ENCODE measurements at regions not wholly inside any gene's neighbourhood (a gene's known extent, or its start where the extent isn't known, plus 50 kb on each side); places are given as distances from the start of the nearest gene placed in this dataset.

- Histone ChIP-seq H3K36me3 (ENCODE audit: control insufficient read depth, insufficient read depth, low read length) (no peaks in the 10 kb centered on the region), H2AFZ (no peak overlapping the region), H3K4me2 (ENCODE audit: low read length) (no peak overlapping the region), H3K4me3 (ENCODE audit: low read depth, low read length) (no peak overlapping the region), H3K27me3 (ENCODE audit: control insufficient read depth, insufficient read depth, low read length) (no peaks in the 10 kb centered on the region), H3K79me2 (no peaks in the 10 kb centered on the region), H3K4me1 (no peaks in the 10 kb centered on the region), H3K27ac (no peak overlapping the region), H3K9me3 (ENCODE audit: control insufficient read depth, low read length) (no peaks in the 10 kb centered on the region), H3K9ac (no peak overlapping the region)
- TF ChIP-seq CTCF (IDR thresholded peaks at IDR 0.05) = no peak
Observed at GRCh38 chr2:240278661-240279060, 138.2 kb upstream of the OTOS start.

- no peaks in the 10 kb centered on the region for H3K79me2 ChIP-seq
- H3K36me3 ChIP-seq (ENCODE audit: control insufficient read depth, insufficient read depth, low read length) = no peaks in the 10 kb centered on the region
- H3K9ac ChIP-seq = no peak overlapping the region
Observed at GRCh38 chr2:240280621-240281020, 140.2 kb upstream of the OTOS start.

GRCh38 chr2:240284503-240285259, 144.2 kb upstream of the OTOS start:
- Histone ChIP-seq H3K9ac (no peak overlapping the region), H3K4me2 (ENCODE audit: low read length) (no peak overlapping the region), H3K9me3 (ENCODE audit: control insufficient read depth, low read length) (no peaks in the 10 kb centered on the region), H3K4me3 (ENCODE audit: low read depth, low read length) (no peak overlapping the region), H3K27me3 (ENCODE audit: control insufficient read depth, insufficient read depth, low read length) (no peaks in the 10 kb centered on the region), H3K79me2 (no peaks in the 10 kb centered on the region), H3K36me3 (ENCODE audit: control insufficient read depth, insufficient read depth, low read length) (no peaks in the 10 kb centered on the region), H2AFZ (no peak overlapping the region), H3K27ac (no peak overlapping the region), H3K4me1 (no peaks in the 10 kb centered on the region)
- TF ChIP-seq CTCF (IDR thresholded peaks at IDR 0.05) = no peak

More at GRCh38 chr2:240280621-240281020, 140.2 kb upstream of the OTOS start:
- Histone ChIP-seq H2AFZ (no peak overlapping the region), H3K4me1 (no peaks in the 10 kb centered on the region), H3K9me3 (ENCODE audit: control insufficient read depth, low read length) (no peaks in the 10 kb centered on the region), H3K27me3 (ENCODE audit: control insufficient read depth, insufficient read depth, low read length) (no peaks in the 10 kb centered on the region), H3K27ac (no peak overlapping the region), H3K4me2 (ENCODE audit: low read length) (no peak overlapping the region), H3K4me3 (ENCODE audit: low read depth, low read length) (no peak overlapping the region)
- no peak for TF ChIP-seq CTCF (IDR thresholded peaks at IDR 0.05)

GRCh38 chr2:240285725-240286124, 145.3 kb upstream of the OTOS start:
- no peak overlapping the region for H3K27ac ChIP-seq
- H3K9me3 ChIP-seq (ENCODE audit: control insufficient read depth, low read length) = no peaks in the 10 kb centered on the region
- H3K9ac ChIP-seq = no peak overlapping the region
- no peak overlapping the region for H2AFZ ChIP-seq
- no peaks in the 10 kb centered on the region for H3K36me3 ChIP-seq (ENCODE audit: control insufficient read depth, insufficient read depth, low read length)
- no peaks in the 10 kb centered on the region for H3K4me1 ChIP-seq
- no peaks in the 10 kb centered on the region for H3K79me2 ChIP-seq
- H3K4me2 ChIP-seq (ENCODE audit: low read length) = no peak overlapping the region
- no peak overlapping the region for H3K4me3 ChIP-seq (ENCODE audit: low read depth, low read length)
- no peak for TF ChIP-seq CTCF (IDR thresholded peaks at IDR 0.05)
- no peaks in the 10 kb centered on the region for H3K27me3 ChIP-seq (ENCODE audit: control insufficient read depth, insufficient read depth, low read length)

- Histone ChIP-seq H3K79me2 (no peaks in the 10 kb centered on the region), H3K9ac (no peak overlapping the region), H3K9me3 (ENCODE audit: control insufficient read depth, low read length) (no peaks in the 10 kb centered on the region), H3K4me2 (ENCODE audit: low read length) (no peak overlapping the region), H3K4me1 (no peaks in the 10 kb centered on the region), H3K27ac (no peak overlapping the region), H2AFZ (no peak overlapping the region), H3K36me3 (ENCODE audit: control insufficient read depth, insufficient read depth, low read length) (no peaks in the 10 kb centered on the region), H3K4me3 (ENCODE audit: low read depth, low read length) (no peak overlapping the region), H3K27me3 (ENCODE audit: control insufficient read depth, insufficient read depth, low read length) (no peaks in the 10 kb centered on the region)
- TF ChIP-seq CTCF (IDR thresholded peaks at IDR 0.05) = no peak
Observed at GRCh38 chr2:240286596-240286995, 146.1 kb upstream of the OTOS start.
